G401.6 (cell line): ENCODE measurements at regions not wholly inside any gene's neighbourhood (a gene's known extent, or its start where the extent isn't known, plus 50 kb on each side); places are given as distances from the start of the nearest gene placed in this dataset.
"Not testable (repeated sequence)": the region's sequence is repeated elsewhere in the genome, so short reads cannot be mapped to it uniquely, and the experiment has no call there.

ENCODE experiments used
- FAIRE-seq: peaks from 2 replicates; lab custom pipeline; 2012; peaks lifted over from hg19 to GRCh38; lab: Jason Lieb, UNC

GRCh38 chr11:128153697-128154048 is 433.7 kb downstream of the ETS1 start:
- no peak for FAIRE-seq

DNA sequence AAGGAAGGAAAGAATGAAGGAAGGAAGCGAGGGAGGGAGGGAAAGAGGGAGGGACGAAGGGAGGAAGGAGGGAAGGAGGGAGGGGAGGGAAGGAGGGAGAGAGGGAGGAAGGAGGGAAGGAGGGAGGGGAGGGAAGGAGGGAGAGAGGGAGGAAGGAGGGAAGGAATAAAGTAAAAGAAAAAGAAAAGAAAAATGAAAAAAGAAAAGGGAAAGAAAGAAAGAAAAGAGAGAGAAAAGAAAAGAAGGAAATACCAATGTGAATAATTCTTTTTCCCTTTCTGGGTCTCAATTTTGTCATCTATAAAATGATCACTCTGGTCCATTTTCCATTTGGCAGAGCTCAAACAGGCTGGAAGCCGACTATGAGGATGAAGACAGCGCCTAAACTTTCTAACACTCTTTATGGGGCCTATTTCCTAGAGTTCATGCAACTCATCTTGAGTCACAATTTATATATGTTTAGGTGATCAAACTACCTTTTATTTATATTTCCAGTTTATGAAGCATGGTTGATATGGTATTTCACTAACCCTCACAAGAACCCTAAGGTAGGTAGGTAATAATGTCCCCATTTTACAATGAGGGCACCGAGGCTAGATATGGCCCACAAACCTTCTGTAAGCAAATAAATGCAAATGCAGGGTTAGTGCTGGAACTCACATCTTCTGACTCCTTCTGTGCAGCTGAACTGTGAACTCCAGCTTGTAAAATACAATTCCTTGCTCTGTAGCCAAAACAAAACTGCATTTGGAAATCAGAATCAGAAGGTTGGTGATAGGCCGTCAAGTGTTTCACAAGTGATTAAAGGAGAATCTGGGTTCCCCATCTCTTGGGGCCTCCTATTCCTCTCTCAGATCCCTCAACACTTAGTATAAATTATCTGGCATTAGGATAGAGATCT is 434.3 kb downstream of the ETS1 start:
- no peak for FAIRE-seq

DNA sequence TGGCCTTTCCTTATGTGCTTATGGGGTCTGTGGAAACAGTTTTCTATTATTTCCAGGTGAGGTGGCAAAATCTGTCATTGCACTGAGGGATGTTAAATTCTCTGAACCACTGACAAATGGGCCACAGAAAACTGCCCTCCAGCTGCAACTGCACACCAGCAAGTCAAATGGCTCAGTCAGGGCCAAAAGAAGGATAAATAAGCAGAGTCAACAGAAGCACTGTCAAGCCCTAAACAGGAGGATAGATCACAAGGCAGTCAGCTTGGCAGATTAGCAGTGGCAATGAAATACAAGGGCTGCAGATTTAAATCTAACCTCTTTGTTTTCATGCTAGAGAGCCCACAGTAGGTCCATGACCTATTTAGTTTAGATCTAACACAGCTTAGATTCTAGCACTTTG is 435.6 kb downstream of the ETS1 start:
- no peak for FAIRE-seq

GRCh38 chr11:128151338-128151737 is 436.0 kb downstream of the ETS1 start:
- FAIRE-seq = no peak

DNA sequence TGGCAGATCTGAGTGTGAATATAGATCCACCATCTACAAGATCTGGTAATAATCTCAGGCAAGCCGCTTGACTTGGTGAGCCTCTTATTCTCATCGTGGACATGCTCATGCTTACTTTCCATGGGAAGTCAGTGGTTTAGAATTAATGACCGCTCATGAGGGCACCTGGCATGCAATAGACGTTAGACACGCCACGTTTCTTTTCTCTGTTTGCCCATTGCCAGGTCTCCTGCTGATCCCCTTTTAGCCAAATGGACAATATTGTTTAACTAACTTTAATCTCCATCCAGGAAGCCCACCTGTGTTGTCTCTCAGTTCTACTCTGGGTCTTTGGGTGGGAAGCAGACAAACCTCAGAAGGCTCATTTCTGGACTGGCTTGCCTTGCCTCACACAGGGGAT is 439.1 kb downstream of the ETS1 start:
- no peak for FAIRE-seq

DNA sequence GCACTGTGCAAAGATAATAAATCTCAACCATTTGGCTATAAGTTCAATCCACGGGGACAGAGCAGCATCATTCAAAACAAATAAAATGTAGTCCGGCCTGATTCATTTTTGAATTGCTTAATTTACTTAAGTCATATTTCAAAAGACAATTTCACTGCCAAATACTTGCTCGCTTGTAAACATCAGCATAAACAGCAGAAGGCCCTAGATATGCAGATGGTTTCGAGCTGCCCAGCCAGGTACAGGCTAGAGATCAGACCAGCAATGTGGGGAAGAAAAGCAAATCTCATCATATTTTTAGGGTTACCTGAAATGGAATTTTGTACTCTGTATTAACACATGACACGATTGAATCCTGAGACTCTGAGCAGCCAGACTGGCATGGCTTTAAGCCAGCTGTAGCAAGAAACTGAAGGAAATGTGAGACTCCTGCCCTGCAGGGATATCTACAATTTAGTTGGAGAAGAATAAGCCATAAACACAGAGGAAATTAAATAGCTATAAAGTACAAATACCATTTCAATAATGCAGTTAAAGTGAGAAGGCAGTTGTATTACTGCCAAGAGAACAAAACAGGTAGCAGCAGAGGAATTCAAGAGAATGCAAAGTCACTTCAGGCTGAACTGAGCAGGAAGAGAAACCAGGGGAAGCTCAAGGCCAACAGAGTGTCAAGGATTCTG is 440.3 kb downstream of the ETS1 start:
- FAIRE-seq = no peak

- not testable (repeated sequence) for FAIRE-seq
These were observed 447.1 kb downstream of the ETS1 start for GRCh38 chr11:128140293-128140692.

DNA sequence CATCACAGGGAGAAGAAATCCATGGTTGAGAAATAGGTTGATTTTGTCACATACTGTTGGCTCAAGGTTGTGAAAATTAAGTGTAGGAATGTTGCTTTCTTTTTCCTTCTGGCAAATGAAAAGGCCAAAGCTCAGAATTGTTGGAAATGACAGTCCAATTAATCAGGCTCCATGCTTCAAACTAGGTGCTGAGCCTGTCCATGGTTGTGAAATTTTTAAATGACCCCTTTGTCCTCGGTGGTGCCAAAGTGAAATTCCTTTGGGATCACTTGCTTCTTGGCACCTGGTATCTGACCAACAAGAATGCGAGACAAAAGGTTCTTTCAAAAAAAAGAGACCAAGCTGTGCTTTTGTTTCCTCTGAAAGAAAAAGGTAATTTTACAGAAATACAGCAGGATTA is 451.9 kb downstream of the ETS1 start:
- FAIRE-seq = no peak

DNA sequence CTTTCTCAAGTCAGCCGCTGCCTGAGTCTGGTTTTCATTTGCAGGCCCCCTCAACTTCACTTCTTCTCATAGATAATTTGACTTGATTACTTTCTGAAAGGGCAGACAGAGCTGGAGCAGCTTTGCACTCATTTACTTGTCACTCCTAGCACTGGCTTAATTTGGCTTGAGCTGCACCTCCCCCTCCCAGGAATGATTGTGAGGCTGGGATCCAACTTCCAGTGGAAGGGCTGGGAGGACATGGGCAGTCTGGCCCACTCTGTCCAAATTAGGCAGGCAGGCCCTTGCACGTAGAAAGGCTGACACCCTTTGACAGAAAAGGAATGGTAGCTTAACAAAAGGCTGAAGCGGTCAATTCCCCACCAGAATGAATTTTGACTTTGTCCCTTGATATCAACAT is 453.9 kb downstream of the ETS1 start:
- no peak for FAIRE-seq

DNA sequence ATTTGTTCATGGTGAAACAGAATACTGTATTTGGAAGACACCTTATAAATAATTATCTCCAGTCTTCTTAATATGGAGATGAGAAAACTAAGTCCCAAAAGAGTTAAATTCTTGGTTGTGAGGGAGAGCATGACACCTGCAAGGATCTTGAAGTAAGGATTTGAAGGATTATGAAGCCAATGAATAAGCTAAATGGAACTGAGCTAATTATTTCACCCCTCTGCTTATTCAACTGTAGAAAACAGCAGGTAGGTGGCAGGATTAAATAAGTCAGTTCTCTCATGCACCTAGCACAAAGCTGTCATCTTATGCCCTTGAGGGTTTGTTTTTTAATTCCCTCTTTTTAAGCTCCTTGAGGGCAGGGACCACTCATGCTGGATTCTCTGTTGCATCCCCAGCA is 457.3 kb downstream of the ETS1 start:
- no peak for FAIRE-seq

- no peak for FAIRE-seq
These were observed 461.6 kb downstream of the ETS1 start for GRCh38 chr11:128125723-128126122.

- no peak for FAIRE-seq
These were observed 470.5 kb downstream of the ETS1 start for GRCh38 chr11:128116885-128117284.

DNA sequence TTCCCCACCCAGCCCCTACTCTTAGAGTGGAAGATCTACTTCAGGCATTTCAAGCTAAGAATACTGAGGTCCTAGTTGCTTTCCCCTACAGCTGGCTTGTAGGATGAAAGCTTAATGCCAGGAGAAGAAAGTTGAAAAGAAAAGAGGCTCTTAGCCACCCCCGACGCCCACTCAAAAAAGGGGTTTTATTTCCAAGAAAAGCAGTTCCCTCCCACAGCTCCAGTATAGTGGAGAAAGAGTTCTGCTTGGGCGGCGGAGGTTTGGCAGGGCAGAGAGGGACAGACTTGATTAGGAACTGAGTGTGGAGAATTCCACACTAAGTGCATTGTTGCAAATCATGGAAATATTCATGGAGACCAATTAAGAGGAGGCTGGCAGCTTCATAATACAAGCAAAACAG is 470.9 kb downstream of the ETS1 start:
- FAIRE-seq = no peak

- FAIRE-seq = no peak
These were observed 481.4 kb downstream of the ETS1 start for GRCh38 chr11:128105950-128106349.

GRCh38 chr11:128105511-128105910 is 481.8 kb downstream of the ETS1 start:
- FAIRE-seq = no peak

DNA sequence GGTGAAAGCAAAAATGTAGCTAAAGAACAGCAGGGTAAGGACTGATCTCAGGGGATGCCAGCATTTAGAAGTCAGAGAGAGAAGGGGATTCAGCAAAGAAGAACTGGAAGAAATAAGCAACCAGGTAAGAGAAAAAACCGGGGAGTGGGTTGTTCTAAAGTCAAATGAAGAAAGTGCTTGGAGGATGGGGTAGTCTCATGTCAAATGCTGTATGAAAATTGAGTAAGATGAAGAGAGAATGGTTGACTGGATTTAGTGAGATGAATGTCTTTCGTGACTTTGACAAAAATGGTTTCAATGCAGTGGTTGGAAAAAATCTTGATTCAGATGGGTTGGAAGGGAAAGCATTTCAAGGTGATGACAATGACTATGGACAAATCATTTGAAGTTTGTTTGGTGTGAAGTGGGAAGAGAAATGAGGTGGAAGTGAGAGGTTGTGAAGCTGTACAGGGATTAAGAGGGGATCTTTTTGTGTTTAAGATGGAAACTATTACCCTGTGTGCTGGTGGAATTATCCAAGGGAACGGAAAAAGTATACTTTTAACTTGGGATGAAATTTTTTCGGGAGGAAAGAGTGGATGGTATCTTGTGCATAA is 484.0 kb downstream of the ETS1 start:
- FAIRE-seq = no peak

- no peak for FAIRE-seq
These were observed 488.6 kb downstream of the ETS1 start for GRCh38 chr11:128098781-128099180.

- FAIRE-seq = no peak
These were observed 491.8 kb downstream of the ETS1 start for GRCh38 chr11:128095466-128095981.

DNA sequence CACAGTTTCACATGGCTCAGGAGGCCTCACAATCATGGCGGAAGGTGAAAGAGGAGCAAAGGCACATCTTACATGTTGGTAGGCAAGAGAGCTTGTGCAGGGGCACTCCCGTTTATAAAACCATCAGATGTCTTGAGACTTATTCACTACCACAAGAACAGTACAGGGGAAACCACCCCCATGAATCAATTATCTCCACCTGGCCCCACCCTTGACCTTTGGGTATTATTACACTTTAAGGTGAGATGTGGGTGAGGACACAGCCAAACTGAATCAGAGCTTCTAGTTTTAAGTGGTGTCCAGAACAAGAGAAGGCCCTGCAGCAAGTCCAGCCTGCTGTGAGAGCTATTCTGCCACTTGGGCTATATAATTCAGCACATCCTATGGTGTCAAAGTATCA is 493.7 kb downstream of the ETS1 start:
- FAIRE-seq = no peak

DNA sequence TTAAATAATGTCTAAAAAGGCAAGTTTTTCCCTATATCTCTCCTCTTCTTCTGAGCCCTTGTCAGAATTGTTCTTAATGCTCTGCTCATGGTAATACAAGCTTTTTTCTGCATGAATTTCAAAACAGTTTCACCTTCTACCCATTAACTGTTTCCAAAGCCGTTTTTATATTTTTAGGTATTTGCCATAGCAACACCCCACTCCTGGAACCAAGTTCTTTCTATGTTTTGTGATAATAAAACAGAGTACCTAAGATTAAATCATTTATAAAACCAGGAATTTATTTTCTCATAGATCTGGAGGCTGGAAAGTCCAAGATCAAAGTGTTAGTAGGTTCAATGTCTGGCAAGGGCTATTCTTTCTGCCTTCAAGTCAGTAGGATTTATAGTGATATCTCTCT is 497.4 kb downstream of the ETS1 start:
- no peak for FAIRE-seq

GRCh38 chr11:128086794-128087193 is 500.6 kb downstream of the ETS1 start:
- FAIRE-seq = no peak

- no peak for FAIRE-seq
These were observed 502.1 kb downstream of the ETS1 start for GRCh38 chr11:128085276-128085675.

GRCh38 chr11:128082574-128082973 is 504.8 kb downstream of the ETS1 start:
- no peak for FAIRE-seq
